HG03520 (cell line): ENCODE measurements at regions not wholly inside any gene's neighbourhood (a gene's known extent, or its start where the extent isn't known, plus 50 kb on each side); places are given as distances from the start of the nearest gene placed in this dataset.

ENCODE experiments used
- ATAC-seq: cut with Tn5 transposase; IDR thresholded peaks from one replicate; pipeline ENCODE4 v1.9.1; 2021; ENCODE audit warnings: mild to moderate bottlenecking, moderate library complexity; ENCODE audit not compliant: unreplicated experiment

DNA sequence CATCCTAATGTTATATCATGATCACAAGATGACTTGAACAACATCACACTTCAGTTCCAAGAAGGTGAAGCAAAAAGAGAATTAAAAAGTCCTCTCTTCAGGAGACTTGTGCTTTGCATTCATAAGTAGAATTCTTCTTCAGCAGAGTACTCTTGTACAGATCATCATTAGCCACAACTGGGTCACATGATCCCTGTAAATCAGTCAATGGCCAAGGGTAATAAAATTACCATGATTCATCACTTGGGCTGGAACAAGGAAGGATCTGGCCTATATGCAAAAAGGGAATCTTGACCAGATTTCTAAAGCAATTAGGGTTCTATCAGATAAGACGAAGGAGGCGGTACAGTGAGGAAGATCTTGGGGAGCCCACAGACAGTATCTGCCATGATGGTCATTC, 458.0 kb upstream of the DEPDC1 start:
- ATAC-seq = no peak

DNA sequence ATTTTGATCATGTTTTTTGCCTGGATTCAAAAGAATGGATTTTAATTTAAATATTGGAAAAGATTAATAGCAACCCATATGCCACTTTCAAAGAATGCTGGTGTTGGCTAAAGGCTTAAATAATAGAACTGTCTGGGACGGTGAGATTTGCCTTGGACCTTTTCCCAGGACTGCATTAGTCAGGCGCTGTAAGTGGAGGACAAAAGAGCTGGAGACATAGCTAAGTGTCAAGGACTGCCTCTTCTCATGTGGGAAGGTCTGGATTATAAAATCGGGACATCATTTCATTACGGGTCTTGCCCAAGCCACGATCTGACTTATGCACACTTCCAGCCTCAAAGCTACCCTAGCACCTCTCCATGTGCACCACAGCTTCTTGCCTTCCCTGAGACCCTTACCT, 458.5 kb upstream of the DEPDC1 start:
- ATAC-seq = no peak

DNA sequence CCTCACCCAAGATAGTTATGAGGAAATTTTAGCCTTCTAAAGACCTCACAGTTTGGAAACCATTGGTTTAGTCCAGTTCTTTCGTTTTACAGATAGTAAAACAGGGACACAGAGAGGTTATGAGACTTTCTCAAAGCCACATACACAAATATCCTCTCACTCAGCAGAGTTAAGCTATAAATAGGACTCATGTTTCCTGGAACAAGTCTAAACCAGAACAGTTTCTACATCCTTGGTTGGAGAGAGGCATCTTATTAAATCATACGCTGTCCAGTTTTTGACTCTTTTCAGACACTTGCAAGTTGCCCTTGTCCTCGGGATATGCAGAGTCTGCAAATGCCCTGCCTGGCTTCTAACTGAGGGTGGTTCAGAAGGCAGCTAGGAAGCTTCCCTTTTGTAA, 462.1 kb upstream of the DEPDC1 start:
- ATAC-seq = no peak

DNA sequence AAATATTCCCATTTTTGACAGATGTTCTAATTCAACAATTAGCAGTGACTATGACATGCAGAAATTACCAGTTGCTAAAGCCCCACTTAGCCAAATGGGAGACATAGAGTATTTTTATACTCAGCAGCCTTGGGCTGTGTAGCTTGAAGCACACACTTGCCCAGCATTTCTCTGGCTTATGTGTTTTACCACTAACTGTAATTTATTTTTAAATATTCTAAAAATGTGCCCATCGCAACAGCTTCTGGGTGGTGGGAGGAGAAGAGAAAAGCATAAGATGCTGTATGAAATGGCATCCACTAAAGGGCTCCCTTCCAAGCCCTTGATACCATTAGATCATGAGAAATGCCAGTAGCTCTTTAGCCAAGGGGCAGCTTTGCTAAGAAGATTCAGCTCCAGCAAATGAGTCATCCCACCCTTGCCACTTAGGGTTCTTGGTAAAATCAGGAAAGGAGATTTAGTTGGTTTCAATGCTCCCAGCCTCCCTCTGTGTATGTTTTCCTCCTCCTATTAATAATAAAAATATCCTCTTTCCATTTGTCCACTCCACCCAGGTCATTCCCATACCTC, 462.7 kb upstream of the DEPDC1 start:
- ATAC-seq = no peak

DNA sequence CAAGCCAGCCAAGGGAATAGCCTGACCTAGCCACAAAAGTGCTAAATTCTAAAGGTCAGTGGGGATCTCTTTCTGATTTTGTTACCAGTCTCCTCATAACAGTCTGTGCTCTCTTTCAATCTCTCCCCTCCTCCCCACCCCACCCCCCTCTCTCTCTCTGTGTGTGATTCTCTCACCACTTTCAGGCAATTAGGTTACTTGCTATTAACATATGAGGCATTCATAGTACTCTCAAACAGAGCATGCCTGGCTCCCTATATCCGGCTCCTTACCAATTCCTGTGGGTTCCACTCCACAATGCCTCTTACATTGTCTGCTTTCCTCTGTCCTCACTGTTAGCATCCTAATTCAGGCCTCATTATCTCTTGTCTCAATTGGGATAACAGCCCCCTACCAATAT, 464.3 kb upstream of the DEPDC1 start:
- ATAC-seq = no peak

DNA sequence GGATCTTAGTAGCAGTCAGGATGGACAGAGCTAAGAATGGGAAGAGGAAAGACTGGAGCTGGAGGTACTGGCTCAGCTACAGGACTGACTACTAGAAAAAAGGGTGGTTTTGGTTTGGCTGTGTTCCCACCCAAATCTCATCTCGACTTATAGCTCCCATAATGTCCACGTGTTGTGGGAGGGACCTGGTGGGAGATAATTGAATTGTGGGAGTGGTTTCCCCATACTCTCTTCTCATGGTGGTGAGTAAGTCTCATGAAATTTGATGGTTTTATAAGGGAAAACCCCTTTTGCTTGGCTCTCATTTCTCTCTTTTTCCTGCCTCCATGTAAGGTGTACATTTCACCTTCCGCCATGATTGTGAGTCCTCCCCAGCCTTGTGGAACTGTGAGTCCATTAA, 466.5 kb upstream of the DEPDC1 start:
- no peak for ATAC-seq

DNA sequence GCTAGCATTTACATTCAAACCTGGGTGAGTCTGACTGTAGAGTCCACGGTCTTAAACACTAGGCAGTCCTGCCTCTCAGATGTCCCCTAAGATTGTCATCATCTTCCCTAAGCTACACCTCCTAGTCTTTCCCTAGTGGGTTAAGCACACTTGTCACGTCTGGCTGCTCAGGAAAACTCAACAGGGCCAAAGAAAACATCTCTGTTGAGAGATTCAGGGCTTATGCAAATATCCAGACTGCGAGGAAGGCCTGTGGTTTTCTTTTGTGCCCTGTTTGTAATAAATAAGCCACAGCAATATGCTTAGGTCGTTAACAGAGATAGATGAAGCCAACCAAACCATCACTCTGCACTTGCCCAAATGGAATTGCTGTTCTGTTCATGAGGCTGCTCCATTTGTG, 472.6 kb upstream of the DEPDC1 start:
- peak; percentile 48 for ATAC-seq

DNA sequence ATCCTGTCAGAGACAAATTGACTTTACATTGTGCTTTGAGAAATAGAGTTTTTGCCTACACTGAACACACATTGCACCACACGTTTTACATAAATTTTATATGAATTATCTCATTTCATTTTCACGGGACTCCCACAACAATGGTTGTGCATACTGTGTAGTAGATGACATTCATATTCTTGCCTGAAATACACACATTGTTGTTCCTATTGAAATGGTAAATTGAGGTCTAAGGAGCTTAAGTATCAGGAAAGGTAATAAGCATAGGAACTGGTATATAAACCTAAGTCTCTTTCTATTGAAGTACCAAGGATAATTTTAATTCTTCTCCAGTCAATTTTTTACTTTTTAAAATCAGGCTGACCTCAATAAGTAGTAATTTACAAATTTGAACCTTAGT, 473.7 kb upstream of the DEPDC1 start:
- no peak for ATAC-seq

DNA sequence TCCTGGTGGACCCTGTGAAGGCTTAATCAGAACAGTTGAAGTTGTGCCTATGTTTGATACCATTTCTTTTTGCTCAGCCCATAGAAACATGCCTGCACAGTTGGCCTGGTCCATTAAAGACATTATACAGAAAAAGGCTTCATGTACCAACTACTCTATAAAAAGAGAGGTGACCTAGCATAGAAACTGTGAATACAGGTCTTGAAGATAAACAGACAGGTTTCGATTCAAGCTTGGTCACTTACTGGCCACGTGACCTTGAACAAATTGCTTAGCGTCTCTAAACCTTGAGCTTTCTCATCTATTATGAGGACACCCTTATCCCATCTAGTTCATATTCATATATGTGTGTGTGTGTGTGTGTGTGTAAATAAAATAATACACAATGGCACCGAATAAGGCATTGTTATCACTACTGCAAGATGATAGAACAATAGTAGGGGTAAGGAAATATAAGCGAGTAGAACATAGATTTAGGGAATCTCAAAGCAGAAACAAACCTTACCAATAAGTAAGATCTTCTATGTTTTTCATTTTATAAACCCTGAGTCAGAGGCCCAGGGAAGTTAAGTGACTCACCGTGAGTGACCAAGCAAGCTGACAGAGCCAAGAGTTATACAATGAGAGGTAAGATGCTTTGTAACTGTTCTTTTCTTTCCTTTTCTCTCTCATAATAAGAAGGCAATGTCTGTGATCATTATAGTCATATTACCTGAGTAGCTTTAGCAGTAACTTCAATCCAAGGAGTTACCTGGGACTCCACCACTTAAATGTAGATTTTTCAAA, 476.8 kb upstream of the DEPDC1 start:
- ATAC-seq = no peak

DNA sequence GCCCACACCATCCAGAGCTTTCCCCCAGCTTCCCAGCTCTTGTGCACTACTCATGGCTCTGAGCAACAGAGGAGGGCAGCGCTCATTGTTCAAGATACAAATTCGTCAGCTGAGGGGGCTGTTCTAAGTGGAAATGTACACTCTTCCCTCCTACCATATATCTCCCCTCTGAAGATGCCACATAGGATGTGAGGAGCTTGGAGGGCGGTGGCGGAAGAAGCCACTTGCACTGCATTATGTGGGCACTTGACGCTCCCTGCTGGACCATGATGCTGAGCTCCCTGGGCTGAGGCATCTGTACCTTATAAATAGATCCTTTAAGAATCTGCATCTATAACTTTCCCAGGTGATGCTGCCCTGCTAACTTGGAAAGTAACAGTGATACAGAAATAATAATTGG, 477.6 kb upstream of the DEPDC1 start:
- ATAC-seq = no peak

DNA sequence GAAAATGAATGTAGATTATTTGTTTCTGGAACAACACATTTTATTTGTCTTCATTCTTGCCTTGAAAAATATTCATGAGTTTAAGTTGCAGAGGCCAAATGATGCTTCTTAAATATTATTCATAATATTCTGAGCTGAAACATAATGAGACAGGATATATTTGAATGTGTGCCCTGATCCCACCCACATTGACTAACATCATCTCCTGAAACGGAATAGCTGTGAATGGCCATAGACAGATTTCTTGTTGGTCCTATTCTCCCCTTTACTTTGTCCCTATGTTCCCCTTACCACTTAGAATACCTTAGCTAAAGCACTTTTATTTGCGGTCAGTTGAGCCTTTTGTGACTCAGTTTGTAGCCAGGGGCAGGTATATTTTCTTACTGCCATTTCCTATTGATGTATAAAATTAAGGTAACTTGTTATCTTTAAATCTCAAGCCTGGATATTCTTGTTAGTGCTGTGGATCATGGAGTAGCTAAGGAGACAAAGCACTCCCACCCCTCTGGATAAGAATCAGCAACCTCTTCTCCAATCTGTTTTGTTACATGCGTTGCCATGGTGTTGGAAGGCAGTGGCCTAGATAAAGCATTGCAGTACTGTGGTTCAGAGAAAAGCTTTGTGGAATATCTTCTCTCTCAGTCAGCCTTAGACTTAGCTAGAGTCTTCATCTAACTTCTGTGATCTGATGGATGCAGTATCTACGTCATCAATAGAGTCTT, 478.5 kb upstream of the DEPDC1 start:
- ATAC-seq = no peak

DNA sequence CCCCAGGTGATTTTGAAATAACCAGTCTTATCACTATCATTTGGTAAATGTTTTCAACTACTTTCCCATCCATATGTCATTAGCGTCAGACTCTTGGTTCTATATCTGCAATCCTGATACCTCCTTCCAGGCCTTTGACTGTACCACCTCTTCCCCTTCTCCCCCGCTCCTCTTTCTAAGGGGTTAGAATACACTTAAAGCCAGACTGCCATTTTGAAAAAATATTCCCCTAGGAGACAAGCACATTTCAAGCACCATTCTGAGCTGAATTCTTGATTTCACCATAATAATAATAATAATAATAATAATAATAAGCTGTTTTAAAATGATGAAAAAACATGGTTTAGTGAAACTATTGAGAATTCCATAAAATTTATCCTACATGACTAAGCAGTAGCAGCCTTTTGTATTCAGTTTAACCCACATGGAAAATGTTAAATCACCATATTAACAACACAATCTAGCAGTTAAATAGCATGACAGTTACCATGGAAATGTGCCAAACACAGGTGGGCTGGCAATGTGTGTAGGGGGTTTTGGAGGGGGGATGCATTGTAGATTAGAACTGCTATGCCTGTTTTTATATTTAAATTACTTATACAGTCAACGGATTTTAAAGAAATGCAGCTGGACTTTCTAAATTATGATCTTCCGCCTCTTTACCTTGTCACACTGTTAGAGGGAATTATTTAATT, 480.2 kb upstream of the DEPDC1 start:
- no peak for ATAC-seq

DNA sequence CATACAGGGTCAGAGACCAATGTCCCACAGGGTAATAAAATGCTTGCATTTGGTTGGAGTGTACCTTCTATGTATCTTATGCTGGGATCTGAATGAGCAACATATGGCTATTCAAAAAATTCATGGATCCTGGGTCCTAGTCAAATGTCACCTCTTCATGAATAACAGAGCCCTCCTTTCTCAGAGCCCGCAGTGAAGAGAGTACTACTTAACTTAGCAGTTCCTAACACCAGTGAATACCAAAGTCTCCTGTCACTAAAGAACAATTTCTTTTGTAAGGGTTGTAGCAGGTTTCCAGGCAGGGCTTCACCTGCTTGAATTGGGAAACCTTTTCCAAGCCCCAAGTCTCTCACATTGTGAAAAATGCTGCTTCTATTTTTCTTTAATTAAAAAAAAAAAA, 483.0 kb upstream of the DEPDC1 start:
- no peak for ATAC-seq

DNA sequence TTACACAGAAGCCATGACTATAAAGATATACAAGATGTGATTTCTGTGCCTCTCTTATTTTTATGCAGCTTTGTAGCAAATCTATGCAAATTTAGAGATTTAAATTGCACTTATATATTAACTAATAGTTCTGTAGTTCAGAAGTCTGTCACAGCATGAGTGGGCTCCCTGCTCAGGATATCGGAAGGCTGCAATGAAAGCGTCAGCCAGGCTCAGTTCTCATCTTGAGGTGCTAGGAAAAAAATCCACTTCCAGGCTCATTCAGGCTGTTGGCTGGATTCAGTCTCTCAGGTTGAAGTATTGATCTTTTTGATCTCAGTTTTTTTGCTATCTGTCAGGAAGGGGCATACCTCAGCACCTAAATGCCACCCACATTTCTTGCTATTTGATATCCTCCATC, 487.4 kb upstream of the DEPDC1 start:
- no peak for ATAC-seq

DNA sequence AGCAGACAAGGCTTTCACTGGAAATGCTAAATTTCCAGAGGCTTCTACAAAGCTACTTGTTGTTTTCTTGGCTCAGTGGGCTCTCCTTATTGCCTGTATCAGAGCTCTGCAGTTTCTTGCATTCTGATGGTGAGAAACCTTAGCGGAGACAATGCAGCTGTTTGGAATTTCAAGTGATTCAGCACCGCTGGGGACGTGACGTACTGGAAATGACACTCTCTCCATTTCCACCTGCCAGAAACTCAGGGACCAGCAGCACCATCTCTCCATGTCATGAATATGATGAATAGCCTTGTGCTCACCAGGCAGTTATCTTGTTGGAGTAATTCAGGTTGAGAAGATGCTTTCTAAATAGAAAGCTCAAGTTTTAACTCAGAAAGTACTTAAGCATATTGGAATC, 497.2 kb upstream of the DEPDC1 start:
- no peak for ATAC-seq

DNA sequence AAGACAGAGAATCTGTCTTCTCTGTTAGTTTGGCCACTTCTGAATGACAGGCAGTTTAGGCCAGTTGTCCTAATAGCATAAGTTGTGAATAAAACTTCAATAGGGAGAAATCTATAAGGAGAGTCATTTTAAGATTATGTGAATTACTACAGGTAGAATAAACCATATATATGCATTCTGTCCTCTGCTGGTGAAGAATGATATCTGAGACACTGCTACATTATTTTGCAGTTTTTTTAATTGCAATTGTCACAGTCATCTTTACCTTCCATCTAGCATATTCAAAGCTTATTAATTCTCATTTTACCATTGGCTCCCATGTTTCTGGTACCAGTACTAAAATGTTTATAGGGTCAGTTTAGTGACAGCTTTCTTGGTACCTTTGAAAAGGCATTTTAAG, 519.6 kb upstream of the DEPDC1 start:
- ATAC-seq = no peak

DNA sequence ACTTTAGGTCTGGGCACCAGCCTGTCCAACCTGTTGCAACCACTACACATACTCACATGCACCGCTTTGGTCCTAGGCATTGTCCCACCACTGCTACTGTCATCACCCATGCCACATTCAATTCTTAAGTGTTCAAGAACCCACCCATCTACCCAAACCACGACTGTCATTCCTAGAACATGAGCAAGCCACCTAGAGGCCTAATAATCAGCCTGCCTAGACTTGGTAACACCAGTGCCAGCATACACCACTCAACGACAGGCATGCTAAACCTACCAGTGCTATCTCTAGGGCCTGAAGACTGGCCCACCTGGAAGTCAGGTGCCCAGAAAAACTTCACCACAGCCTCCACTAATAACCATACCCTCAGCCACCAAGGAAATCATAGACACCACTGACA, 532.8 kb upstream of the DEPDC1 start:
- no peak for ATAC-seq

DNA sequence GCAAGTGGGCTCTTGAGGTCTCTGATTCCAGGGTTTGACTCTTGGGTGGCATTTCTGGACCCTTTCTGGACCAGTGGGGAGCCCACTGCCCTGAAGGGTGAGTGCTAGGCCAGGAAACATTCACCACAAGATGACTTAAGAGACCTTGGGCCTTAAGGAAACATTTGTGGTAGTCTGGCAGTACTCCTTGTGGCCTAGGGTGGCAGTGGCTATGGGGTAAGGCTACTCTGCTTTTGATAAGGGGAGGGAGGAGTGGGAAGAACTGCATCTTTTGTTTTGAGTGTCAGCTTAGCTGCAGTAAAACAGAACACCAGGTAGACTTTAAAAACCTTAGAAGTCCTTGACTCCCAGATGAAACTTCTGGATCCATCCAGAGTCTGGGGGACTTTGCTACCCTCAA, 529.3 kb upstream of the LRRC7 start:
- ATAC-seq = no peak

DNA sequence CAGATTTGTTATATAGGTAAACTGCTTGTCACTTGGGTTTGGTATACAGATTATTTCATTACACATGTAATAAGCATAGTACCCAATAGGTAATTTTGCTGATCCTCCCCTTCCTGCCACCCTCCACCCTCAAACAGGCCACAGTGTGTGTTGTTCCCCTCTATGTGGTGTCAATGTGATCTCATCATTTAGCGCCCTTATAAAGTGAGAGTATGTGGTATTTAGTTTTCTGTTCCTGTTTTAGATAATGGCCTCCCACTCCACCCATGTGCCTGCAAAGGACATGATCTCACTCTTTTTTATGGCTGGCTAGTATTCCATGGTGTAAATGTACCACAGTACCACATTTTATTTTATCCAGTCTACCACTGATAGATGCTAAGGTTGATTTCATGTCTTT, 522.1 kb upstream of the LRRC7 start:
- ATAC-seq = no peak

DNA sequence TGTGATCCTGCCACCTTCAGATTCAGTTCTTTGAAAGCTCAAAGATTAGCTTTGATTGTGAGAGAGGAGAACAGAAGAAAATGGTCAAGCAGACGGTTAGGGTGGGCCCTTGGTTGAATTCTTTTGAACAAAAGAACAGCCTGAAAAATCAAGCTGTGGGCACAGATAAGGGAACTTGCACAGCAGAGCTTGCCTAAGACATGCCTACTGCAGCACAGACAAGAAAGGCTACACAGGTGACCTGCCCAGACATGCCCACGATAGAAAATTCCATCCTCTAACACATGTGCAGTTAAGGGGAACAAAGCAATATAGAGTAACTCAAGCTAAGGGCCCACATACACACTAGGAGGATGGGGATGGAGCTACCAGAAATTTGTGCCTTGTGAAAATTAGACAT, 512.5 kb upstream of the LRRC7 start:
- no peak for ATAC-seq

DNA sequence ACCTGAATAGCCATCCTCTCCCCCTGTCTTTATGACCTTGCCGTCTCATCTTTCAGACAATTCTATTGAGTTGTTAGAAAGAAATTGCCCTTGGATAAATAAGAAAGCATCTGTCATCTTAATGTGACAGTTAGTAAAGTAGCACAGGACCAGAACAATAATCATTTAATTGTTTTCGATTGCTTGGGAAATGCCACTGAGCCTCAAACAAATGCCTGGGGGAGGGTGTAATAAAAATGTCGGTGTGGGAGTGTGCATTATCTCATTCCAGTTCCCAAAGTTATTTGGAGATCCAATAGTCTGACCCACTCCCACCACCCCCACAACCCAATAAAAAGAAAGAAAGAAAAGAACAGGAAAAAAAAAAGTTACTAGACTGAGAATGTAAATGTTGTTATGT, 509.3 kb upstream of the LRRC7 start:
- ATAC-seq = no peak
